CD4-positive, alpha-beta T cell treated with Interleukin-15 for 4 hours (primary cell): ENCODE measurements at regions not wholly inside any gene's neighbourhood (a gene's known extent, or its start where the extent isn't known, plus 50 kb on each side); places are given as distances from the start of the nearest gene placed in this dataset.
"Not testable (repeated sequence)": the region's sequence is repeated elsewhere in the genome, so short reads cannot be mapped to it uniquely, and the experiment has no call there.

Experiments
- DNase-seq: peaks from one replicate; pipeline ENCODE4 v3.0.0-alpha.2; 2020; ENCODE audit warnings: low spot score

GRCh38 chr2:122804494-122804893, 1049.0 kb downstream of the TSN start:
- DNase-seq: no peak

- DNase-seq: no peak
Observed at GRCh38 chr2:122805346-122805745, 1049.9 kb downstream of the TSN start.

GRCh38 chr2:122808286-122808969, 1053.0 kb downstream of the TSN start:
- no peak for DNase-seq

- not testable (repeated sequence) for DNase-seq
Observed at GRCh38 chr2:122812214-122812613, 1056.8 kb downstream of the TSN start.

- DNase-seq: no peak
Observed at GRCh38 chr2:122815120-122815519, 1059.7 kb downstream of the TSN start.

- no peak for DNase-seq
Observed at GRCh38 chr2:122816803-122817202, 1061.4 kb downstream of the TSN start.

- no peak for DNase-seq
Observed at GRCh38 chr2:122822319-122822718, 1066.9 kb downstream of the TSN start.

GRCh38 chr2:122830157-122830556, 1074.7 kb downstream of the TSN start:
- no peak for DNase-seq

GRCh38 chr2:122831649-122832048, 1076.2 kb downstream of the TSN start:
- no peak for DNase-seq

- no peak for DNase-seq
Observed at GRCh38 chr2:122843503-122843902, 1088.1 kb downstream of the TSN start.

- DNase-seq: no peak
Observed at GRCh38 chr2:122851161-122851560, 1095.7 kb downstream of the TSN start.

GRCh38 chr2:122851972-122852531, 1096.6 kb downstream of the TSN start:
- DNase-seq: no peak

GRCh38 chr2:122856696-122857095, 1101.2 kb downstream of the TSN start:
- DNase-seq: no peak

GRCh38 chr2:122858075-122858702, 1102.7 kb downstream of the TSN start:
- no peak for DNase-seq

- DNase-seq: no peak
Observed at GRCh38 chr2:122858813-122859212, 1103.4 kb downstream of the TSN start.

GRCh38 chr2:122859260-122859659, 1103.8 kb downstream of the TSN start:
- DNase-seq: no peak

- no peak for DNase-seq
Observed at GRCh38 chr2:122863532-122863931, 1108.1 kb downstream of the TSN start.

- DNase-seq: no peak
Observed at GRCh38 chr2:122864728-122865127, 1109.3 kb downstream of the TSN start.

- no peak for DNase-seq
Observed at GRCh38 chr2:122866095-122866494, 1110.6 kb downstream of the TSN start.

- no peak for DNase-seq
Observed at GRCh38 chr2:122867941-122868340, 1112.5 kb downstream of the TSN start.

GRCh38 chr2:122868646-122869275, 1113.3 kb downstream of the TSN start:
- no peak for DNase-seq

- DNase-seq: no peak
Observed at GRCh38 chr2:122873951-122874350, 1118.5 kb downstream of the TSN start.
